ENCODE measurements at regions not wholly inside any gene's neighbourhood (a gene's known extent, or its start where the extent isn't known, plus 50 kb on each side); places are given as distances from the start of the nearest gene placed in this dataset.

DNA sequence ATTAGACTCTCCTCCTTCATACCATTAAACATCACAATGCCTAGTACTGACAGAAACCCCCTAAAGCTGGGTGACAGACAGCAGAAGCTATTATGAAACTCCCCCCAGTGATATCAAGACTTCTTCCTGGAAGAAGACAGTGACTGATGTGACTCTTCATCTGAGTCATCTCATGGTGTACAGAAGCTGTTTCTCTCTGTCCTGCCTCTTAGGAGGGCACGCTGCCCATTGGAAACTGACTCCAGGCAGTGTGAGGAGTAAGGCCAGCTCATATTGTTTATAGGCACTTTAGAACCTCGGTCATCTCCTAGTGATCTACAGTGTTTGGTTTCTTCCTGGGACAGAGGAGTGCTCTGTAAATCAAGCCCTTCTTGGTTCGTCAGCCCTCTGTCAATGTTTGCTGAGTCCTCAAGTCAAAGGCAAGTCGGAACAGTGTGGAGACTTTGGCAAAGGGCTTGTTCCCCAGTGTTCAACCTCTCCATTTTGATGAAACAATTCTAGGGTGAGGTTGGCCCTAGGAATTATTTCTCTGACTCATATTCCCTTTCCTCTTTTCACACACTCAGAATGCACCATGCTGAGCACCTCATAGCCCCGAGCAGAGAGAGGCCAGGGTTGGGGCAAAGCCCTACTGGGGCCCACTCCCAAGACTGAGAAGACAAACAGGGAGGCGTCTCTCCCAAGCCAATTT, 172.5 kb upstream of the TMEM45B start:
- TF ChIP-seq, protein P1, sequence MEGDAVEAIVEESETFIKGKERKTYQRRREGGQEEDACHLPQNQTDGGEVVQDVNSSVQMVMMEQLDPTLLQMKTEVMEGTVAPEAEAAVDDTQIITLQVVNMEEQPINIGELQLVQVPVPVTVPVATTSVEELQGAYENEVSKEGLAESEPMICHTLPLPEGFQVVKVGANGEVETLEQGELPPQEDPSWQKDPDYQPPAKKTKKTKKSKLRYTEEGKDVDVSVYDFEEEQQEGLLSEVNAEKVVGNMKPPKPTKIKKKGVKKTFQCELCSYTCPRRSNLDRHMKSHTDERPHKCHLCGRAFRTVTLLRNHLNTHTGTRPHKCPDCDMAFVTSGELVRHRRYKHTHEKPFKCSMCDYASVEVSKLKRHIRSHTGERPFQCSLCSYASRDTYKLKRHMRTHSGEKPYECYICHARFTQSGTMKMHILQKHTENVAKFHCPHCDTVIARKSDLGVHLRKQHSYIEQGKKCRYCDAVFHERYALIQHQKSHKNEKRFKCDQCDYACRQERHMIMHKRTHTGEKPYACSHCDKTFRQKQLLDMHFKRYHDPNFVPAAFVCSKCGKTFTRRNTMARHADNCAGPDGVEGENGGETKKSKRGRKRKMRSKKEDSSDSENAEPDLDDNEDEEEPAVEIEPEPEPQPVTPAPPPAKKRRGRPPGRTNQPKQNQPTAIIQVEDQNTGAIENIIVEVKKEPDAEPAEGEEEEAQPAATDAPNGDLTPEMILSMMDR (IDR thresholded peaks at IDR 0.05): no peak
- TF ChIP-seq POLR2A (IDR thresholded peaks at IDR 0.05): no peak
